Large intestine (tissue), 3 donors: ENCODE measurements at regions not wholly inside any gene's neighbourhood (a gene's known extent, or its start where the extent isn't known, plus 50 kb on each side); places are given as distances from the start of the nearest gene placed in this dataset.

Experiments
- DNase-seq, 2 donors: peaks; one replicate each; pipeline versions ENCODE4 v3.0.0 to v3.0.0-alpha.2; 2013
- H3K27ac ChIP-seq: one replicate; pipeline ENCODE4 v1.5.1; 2013; ENCODE audit warnings: low read length
- H3K27me3 ChIP-seq: 2 replicates; pipeline ENCODE4 v1.6.1; 2013; ENCODE audit warnings: low read length; ENCODE audit not compliant: control insufficient read depth, insufficient read depth
- H3K36me3 ChIP-seq: 2 replicates; pipeline ENCODE4 v1.6.1; 2013; ENCODE audit warnings: low read length; ENCODE audit not compliant: control insufficient read depth, insufficient read depth
- H3K4me1 ChIP-seq: one replicate; pipeline ENCODE4 v1.6.1; 2013; ENCODE audit warnings: low read length; ENCODE audit not compliant: control insufficient read depth, insufficient read depth
- H3K4me3 ChIP-seq: one replicate; pipeline ENCODE4 v1.5.1; 2013; ENCODE audit warnings: low read length
- H3K9me3 ChIP-seq: one replicate; pipeline ENCODE4 v1.6.1; 2013; ENCODE audit warnings: mild to moderate bottlenecking, low read depth, low read length, moderate library complexity; ENCODE audit not compliant: control insufficient read depth
- WGBS: methylation state at CpG from one replicate; pipeline ENCODE4 v1.1.5; 2013; ENCODE audit warnings: low lambda C conversion rate; ENCODE audit not compliant: insufficient coverage; 5-methylcytosine and 5-hydroxymethylcytosine counted together

DNA sequence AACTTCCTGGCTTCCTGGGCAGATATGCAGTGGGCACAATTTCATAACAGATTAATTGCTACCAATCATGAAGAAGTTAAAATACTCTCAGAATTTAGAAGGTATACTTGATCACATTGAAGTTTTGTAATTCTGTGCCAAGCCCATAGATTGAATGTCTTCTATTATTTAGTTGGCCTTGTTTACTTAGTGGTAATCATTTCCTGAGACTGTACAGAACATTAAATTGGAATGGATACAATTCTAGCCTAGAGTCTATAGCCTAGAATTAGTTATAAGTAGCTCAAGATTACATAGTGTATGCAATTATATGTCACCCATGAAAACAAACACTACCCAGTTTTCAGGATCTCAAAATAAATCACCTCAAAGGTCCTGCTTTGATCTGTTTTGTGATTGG is 615.8 kb downstream of the XIRP2 start:
- DNase-seq = no peak
- Histone ChIP-seq H3K27ac (no peak overlapping the region), H3K4me3 (no peak overlapping the region), H3K27me3 (no peaks in the 10 kb centered on the region), H3K36me3 (no peaks in the 10 kb centered on the region), H3K4me1 (no peaks in the 10 kb centered on the region), H3K9me3 (no peaks in the 10 kb centered on the region)

- no peaks in the 10 kb centered on the region for H3K27me3 ChIP-seq
- H3K36me3 ChIP-seq = no peaks in the 10 kb centered on the region
- H3K9me3 ChIP-seq = no peaks in the 10 kb centered on the region
- H3K4me1 ChIP-seq = no peaks in the 10 kb centered on the region
- DNase-seq = no peak
- WGBS = no CpG with 5 or more reads among the region's 1 CpG
- H3K27ac ChIP-seq = no peak overlapping the region
- no peak overlapping the region for H3K4me3 ChIP-seq
Observed at GRCh38 chr2:167501618-167502017, 613.3 kb downstream of the XIRP2 start.

GRCh38 chr2:167493862-167494261 is 605.6 kb downstream of the XIRP2 start:
- DNase-seq = no peak
- H3K4me1 ChIP-seq = no peaks in the 10 kb centered on the region
- H3K27ac ChIP-seq = no peak overlapping the region
- H3K4me3 ChIP-seq = no peak overlapping the region
- H3K36me3 ChIP-seq = no peaks in the 10 kb centered on the region
- H3K27me3 ChIP-seq = no peaks in the 10 kb centered on the region
- H3K9me3 ChIP-seq = no peaks in the 10 kb centered on the region

DNA sequence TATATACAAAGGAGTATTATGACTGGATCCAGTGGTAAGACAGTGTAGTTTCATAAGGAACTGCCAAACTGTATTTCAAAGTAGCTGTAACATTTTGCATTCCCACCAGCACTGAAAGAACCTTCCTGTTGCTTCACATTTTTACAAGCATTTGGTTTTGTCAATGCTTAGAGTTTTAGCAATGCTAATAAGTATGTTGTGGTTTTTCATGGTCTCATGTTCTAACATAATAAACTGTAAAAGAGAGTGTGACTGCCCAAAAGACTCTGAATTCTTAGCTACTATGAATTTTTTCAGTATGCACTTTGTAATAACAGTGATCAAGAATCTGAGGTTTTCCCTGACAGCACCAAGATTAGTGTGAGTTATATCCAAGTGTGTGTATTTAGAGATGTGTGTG is 604.2 kb downstream of the XIRP2 start:
- Histone ChIP-seq H3K27ac (no peak overlapping the region), H3K4me1 (no peaks in the 10 kb centered on the region)
- no peak for DNase-seq

DNA sequence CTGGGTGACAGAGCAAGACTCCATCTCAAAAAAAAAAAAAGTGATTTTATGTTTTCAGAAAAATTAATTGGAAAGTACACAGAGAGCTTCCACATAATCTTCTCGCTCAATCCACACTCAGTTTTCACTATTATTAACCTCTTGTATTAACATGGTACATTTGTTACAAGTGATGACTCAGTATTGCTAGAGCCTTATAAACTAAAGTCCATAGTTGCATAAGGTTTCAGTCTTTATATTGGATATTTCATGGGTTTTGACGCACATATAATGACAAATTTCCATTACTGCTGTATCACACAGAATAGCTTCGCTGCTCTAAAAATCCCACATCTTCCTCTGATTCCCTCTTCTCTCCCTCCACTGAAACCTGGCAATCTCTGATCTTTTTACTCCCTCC is 603.5 kb downstream of the XIRP2 start:
- H3K36me3 ChIP-seq = no peaks in the 10 kb centered on the region
- no CpG with 5 or more reads among the region's 3 CpGs for WGBS
- no peak overlapping the region for H3K4me3 ChIP-seq
- DNase-seq = no peak
- H3K27me3 ChIP-seq = no peaks in the 10 kb centered on the region
- H3K4me1 ChIP-seq = no peaks in the 10 kb centered on the region
- H3K27ac ChIP-seq = no peak overlapping the region
- H3K9me3 ChIP-seq = no peaks in the 10 kb centered on the region

More for the DNA sequence above, 604.2 kb downstream of the XIRP2 start:
- H3K27me3 ChIP-seq = no peaks in the 10 kb centered on the region
- H3K9me3 ChIP-seq = no peaks in the 10 kb centered on the region
- H3K36me3 ChIP-seq = no peaks in the 10 kb centered on the region
- H3K4me3 ChIP-seq = no peak overlapping the region

DNA sequence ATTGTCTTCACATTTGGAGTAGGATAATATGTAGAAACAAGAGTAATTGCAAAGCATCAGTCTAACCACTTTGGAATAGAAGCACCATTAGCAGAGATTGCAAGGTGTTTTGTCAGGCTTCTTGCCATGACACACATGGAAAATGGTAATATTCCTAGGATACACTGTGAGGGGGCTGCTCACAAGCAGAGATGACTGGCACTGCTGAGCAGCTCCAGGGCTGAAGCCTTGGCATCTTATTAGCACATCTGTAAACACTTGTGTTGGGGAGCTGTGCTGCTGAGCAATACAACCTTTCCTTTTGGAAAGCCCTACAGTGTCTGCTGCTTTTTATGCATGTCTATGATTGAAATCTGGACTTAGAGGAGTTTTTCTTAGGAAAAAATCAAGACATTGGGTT is 602.2 kb downstream of the XIRP2 start:
- no peak for DNase-seq
- H3K4me1 ChIP-seq = no peaks in the 10 kb centered on the region
- no peaks in the 10 kb centered on the region for H3K36me3 ChIP-seq
- no peaks in the 10 kb centered on the region for H3K9me3 ChIP-seq
- no peaks in the 10 kb centered on the region for H3K27me3 ChIP-seq
- no peak overlapping the region for H3K4me3 ChIP-seq
- H3K27ac ChIP-seq = no peak overlapping the region

DNA sequence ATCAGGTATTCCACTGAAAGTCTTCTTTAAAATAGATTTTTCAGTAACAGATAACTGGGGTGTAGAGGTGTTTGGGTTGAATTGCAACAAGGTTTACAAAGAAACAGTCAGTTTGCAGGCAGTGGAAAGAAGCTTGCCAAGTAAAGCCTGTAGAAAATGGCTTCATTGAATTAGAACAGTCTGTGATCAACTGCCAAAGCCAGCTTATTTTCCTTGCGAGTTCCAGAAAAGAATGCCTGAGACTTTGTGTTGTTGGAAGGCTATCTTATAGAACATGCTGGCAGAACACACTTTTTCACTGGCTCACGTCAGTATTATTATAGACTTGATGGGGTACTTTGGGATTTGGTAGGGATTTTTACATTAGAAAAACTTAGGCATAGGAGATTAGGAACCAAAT is 601.0 kb downstream of the XIRP2 start:
- 80% methylated on average over 1 of the region's 2 CpGs for WGBS
- DNase-seq = no peak

GRCh38 chr2:167487728-167488127 is 599.4 kb downstream of the XIRP2 start:
- Histone ChIP-seq H3K36me3 (no peaks in the 10 kb centered on the region), H3K9me3 (no peaks in the 10 kb centered on the region), H3K4me3 (no peak overlapping the region), H3K27ac (no peak overlapping the region), H3K27me3 (no peaks in the 10 kb centered on the region), H3K4me1 (no peaks in the 10 kb centered on the region)
- WGBS = 100% methylated on average over 1 of the region's 3 CpGs
- DNase-seq = no peak

More for the DNA sequence above, 601.0 kb downstream of the XIRP2 start:
- Histone ChIP-seq H3K9me3 (no peaks in the 10 kb centered on the region), H3K4me1 (no peaks in the 10 kb centered on the region), H3K27ac (no peak overlapping the region), H3K27me3 (no peaks in the 10 kb centered on the region), H3K36me3 (no peaks in the 10 kb centered on the region), H3K4me3 (no peak overlapping the region)

DNA sequence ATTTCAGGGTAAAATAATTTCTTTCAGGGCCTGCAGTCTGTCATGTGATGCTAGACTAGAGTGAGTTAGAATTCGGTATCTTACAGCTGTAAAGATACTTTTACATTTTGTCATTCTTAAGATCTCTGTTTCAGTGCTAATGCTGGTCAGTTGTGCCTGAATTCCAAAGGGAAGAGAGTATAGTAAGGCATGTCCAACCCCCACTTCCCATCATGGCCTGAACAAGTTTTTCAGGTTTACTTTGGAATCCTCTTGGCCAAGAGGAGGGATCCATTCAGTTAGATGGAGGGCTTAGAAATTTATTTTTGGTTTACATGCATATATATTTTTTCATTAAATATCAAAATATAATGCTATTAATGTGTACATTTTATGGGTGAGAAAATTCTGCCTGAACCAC is 596.6 kb downstream of the XIRP2 start:
- DNase-seq = no peak
- Histone ChIP-seq H3K27ac (no peak overlapping the region), H3K4me3 (no peak overlapping the region), H3K36me3 (no peaks in the 10 kb centered on the region), H3K4me1 (no peaks in the 10 kb centered on the region), H3K27me3 (no peaks in the 10 kb centered on the region), H3K9me3 (no peaks in the 10 kb centered on the region)
- WGBS = no CpG with 5 or more reads among the region's 1 CpG

DNA sequence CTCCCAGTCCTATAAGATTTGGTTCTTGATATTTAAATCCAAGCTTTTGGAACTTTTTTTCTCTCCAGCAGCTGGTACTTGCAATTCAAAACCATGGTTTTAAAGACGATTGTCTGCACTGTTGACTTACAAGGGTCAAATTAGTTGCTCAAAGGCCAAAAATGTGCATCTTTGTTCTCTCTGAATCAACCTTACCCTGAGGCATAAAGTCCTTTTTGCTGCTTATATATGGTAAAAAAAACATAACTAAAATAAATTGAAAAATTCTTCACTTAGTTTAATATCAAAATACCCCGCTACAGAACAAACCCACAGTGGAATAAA is 592.7 kb downstream of the XIRP2 start:
- Histone ChIP-seq H3K4me1 (no peaks in the 10 kb centered on the region), H3K9me3 (no peaks in the 10 kb centered on the region), H3K36me3 (no peaks in the 10 kb centered on the region), H3K27me3 (no peaks in the 10 kb centered on the region), H3K27ac (no peak overlapping the region), H3K4me3 (no peak overlapping the region)
- WGBS = 75% methylated on average over 2 of the region's 2 CpGs
- DNase-seq = no peak

DNA sequence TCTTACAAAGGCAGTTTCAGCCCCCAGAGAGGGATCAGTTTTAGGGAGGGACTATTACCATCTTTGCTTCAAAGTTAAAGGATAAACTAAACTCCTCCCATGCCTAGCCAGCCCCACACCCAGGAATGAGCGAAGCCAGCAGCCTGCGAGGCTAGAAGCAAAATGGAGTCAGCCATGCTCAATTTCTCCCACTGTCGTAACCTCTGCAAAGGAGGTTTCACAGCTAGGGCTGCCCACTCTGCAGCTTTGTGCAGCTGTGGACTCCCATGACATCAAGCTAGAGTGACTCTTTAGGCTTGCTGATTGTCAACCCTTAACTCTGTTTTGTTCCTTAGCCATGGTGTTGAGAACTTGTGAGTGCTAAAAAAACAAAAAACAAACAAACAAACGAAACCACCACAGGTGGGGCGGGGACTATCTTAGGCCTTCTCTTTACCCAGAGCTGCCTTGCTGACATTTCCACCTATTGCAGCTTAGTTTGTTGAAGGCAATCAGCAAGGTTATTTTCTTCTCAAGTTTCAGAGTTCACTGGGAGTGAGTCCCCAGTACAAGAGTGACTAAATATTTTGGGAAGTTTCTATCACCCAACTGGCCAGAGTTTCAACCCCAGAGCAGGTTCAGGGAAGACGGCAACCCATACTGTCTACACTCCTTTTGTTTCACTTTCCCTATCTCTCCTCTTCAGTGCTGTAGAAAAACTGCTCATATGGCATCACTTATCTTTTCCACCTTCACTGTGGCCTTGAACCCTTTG is 592.1 kb downstream of the XIRP2 start:
- H3K4me1 ChIP-seq = no peaks in the 10 kb centered on the region
- no CpG with 5 or more reads among the region's 6 CpGs for WGBS
- DNase-seq = no peak
- no peak overlapping the region for H3K4me3 ChIP-seq
- no peak overlapping the region for H3K27ac ChIP-seq
- H3K36me3 ChIP-seq = no peaks in the 10 kb centered on the region
- H3K27me3 ChIP-seq = no peaks in the 10 kb centered on the region
- H3K9me3 ChIP-seq = no peaks in the 10 kb centered on the region
